ENCODE measurements at regions not wholly inside any gene's neighbourhood (a gene's known extent, or its start where the extent isn't known, plus 50 kb on each side); places are given as distances from the start of the nearest gene placed in this dataset.

GRCh38 chr9:24616863-24617262, 71.2 kb upstream of the IZUMO3 start:
- H3K4me1 Mint-ChIP-seq (ENCODE audit: low read depth), result no peaks in the 10 kb centered on the region
- H3K27me3 Mint-ChIP-seq, result no peaks in the 10 kb centered on the region
- H3K27ac Mint-ChIP-seq, result no peak overlapping the region
- no peak overlapping the region for H3K4me3 Mint-ChIP-seq
- peaks cover 25% of the 10 kb centered on the region for H3K9me3 Mint-ChIP-seq
- DNase-seq, result no peak
- H3K36me3 Mint-ChIP-seq (ENCODE audit: low read depth), result no peaks in the 10 kb centered on the region

- Mint-ChIP-seq H3K27ac (no peak overlapping the region), H3K9me3 (peaks cover 19% of the 10 kb centered on the region), H3K27me3 (no peaks in the 10 kb centered on the region)
Observed at GRCh38 chr9:24614070-24614469, 68.4 kb upstream of the IZUMO3 start.

GRCh38 chr9:24608599-24608998, 62.9 kb upstream of the IZUMO3 start:
- H3K27ac Mint-ChIP-seq, result no peak overlapping the region
- H3K4me1 Mint-ChIP-seq (ENCODE audit: low read depth), result no peaks in the 10 kb centered on the region

More at GRCh38 chr9:24614070-24614469, 68.4 kb upstream of the IZUMO3 start:
- H3K4me1 Mint-ChIP-seq (ENCODE audit: low read depth), result no peaks in the 10 kb centered on the region
- no peak overlapping the region for H3K4me3 Mint-ChIP-seq
- no peak for DNase-seq
- no peaks in the 10 kb centered on the region for H3K36me3 Mint-ChIP-seq (ENCODE audit: low read depth)

GRCh38 chr9:24602693-24603352, 57.1 kb upstream of the IZUMO3 start:
- Mint-ChIP-seq H3K4me1 (ENCODE audit: low read depth) (no peaks in the 10 kb centered on the region), H3K9me3 (peaks cover 24% of the 10 kb centered on the region), H3K27ac (no peak overlapping the region), H3K27me3 (no peaks in the 10 kb centered on the region), H3K4me3 (no peak overlapping the region), H3K36me3 (ENCODE audit: low read depth) (no peaks in the 10 kb centered on the region)
- DNase-seq, result no peak

More at GRCh38 chr9:24608599-24608998, 62.9 kb upstream of the IZUMO3 start:
- Mint-ChIP-seq H3K9me3 (peaks cover 12% of the 10 kb centered on the region), H3K36me3 (ENCODE audit: low read depth) (no peaks in the 10 kb centered on the region), H3K27me3 (no peaks in the 10 kb centered on the region), H3K4me3 (no peak overlapping the region)
- DNase-seq, result no peak

All from activated T-cell treated with anti-CD3 and anti-CD28 coated beads, Interleukin-2, amount 50 U/mL, for 24 hours (primary cell).